Tibial nerve (tissue), 4 donors: ENCODE measurements at regions not wholly inside any gene's neighbourhood (a gene's known extent, or its start where the extent isn't known, plus 50 kb on each side); places are given as distances from the start of the nearest gene placed in this dataset.

Experiments
- DNase-seq, 2 donors: peaks; one replicate each; pipeline ENCODE4 v3.0.0-alpha.2; 2019; ENCODE audit warnings: low spot score in 2 of 2
- H3K27ac ChIP-seq, 4 donors: fragments of 200-600 bp; sonication (generic) in 3 of 4; one replicate each; pipeline ENCODE4 v1.5.1; 2017 to 2019; ENCODE audit warnings: mild to moderate bottlenecking in 1 of 4
- H3K27me3 ChIP-seq, 2 donors: fragments of 200-600 bp; sonication (generic) in 1 of 2; one replicate each; pipeline versions ENCODE4 v1.5.1 to v1.6.0; 2017 to 2019
- H3K36me3 ChIP-seq, 3 donors: fragments of 200-600 bp; sonication (generic); one replicate each; pipeline ENCODE4 v1.5.1; 2018 to 2019
- H3K4me1 ChIP-seq, 4 donors: fragments of 200-600 bp; sonication (generic) in 3 of 4; one replicate each; pipeline ENCODE4 v1.5.1; 2017 to 2019
- H3K4me3 ChIP-seq, 4 donors: fragments of 200-600 bp; sonication (generic) in 3 of 4; one replicate each; pipeline ENCODE4 v1.5.1; 2017 to 2019; ENCODE audit warnings: mild to moderate bottlenecking in 1 of 4, moderate library complexity in 1 of 4
- H3K9me3 ChIP-seq, 4 donors: fragments of 200-600 bp; sonication (generic) in 3 of 4; one replicate each; pipeline ENCODE4 v1.5.1; 2017 to 2019
- EP300 ChIP-seq, 2 donors: sonication (generic); formaldehyde crosslinking; IDR thresholded peaks; one replicate each; pipeline ENCODE4 v1.6.1; 2017; ENCODE audit warnings: antibody characterized with exemption in 2 of 2, mild to moderate bottlenecking in 1 of 2
- POLR2A ChIP-seq, 2 donors: fragments of 450-650 bp; IDR thresholded peaks; one replicate each; pipeline ENCODE4 v1.6.1; 2017; ENCODE audit warnings: antibody characterized with exemption in 2 of 2, mild to moderate bottlenecking in 2 of 2, moderate library complexity in 2 of 2
- WGBS, 2 donors: methylation state at CpG; one replicate each; pipeline ENCODE4 v1.1.5; 2018; 5-methylcytosine and 5-hydroxymethylcytosine counted together
- TF ChIP-seq, protein P1 (sequence below), 5 experiments: fragments of 200-600 bp in 3 of 5; fragments of 450-650 bp in 2 of 5; sonication (generic) in 3 of 5; IDR thresholded peaks; one replicate each; pipeline ENCODE4 v1.5.1; 2016 to 2019; ENCODE audit warnings: antibody characterized with exemption in 5 of 5, mild to moderate bottlenecking in 3 of 5, moderate library complexity in 2 of 5

DNA sequence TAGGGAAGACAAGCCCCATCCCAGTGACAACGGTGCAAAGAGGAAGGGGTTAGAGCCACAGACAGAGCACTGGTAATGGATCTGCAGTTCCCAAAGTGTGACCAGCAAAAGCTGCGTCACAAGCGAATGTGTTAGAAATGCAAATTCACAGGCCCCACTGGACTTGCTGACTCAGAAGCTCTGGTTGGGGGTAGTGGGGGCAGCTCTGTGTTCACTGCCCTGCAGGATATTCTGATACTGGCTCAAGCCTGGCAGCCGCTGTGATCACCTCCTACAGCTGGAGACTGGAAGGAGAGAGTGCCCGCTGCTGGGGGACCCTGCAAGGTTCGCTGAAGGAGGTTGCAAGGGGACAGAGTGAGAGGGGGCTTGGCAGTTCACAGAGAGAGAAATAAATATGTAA, 179.7 kb upstream of the CDH4 start:
- H3K4me3 ChIP-seq, result no peak overlapping the region
- DNase-seq, result no peak
- TF ChIP-seq POLR2A (IDR thresholded peaks at IDR 0.05), result no peak
- TF ChIP-seq, protein P1, sequence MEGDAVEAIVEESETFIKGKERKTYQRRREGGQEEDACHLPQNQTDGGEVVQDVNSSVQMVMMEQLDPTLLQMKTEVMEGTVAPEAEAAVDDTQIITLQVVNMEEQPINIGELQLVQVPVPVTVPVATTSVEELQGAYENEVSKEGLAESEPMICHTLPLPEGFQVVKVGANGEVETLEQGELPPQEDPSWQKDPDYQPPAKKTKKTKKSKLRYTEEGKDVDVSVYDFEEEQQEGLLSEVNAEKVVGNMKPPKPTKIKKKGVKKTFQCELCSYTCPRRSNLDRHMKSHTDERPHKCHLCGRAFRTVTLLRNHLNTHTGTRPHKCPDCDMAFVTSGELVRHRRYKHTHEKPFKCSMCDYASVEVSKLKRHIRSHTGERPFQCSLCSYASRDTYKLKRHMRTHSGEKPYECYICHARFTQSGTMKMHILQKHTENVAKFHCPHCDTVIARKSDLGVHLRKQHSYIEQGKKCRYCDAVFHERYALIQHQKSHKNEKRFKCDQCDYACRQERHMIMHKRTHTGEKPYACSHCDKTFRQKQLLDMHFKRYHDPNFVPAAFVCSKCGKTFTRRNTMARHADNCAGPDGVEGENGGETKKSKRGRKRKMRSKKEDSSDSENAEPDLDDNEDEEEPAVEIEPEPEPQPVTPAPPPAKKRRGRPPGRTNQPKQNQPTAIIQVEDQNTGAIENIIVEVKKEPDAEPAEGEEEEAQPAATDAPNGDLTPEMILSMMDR (IDR thresholded peaks at IDR 0.05), result no peak
- TF ChIP-seq EP300 (IDR thresholded peaks at IDR 0.05), result no peak
- WGBS, 2 donors, result 61 to 64% methylated on average over 6 of the region's 6 CpGs
- H3K36me3 ChIP-seq, result no peaks in the 10 kb centered on the region
- H3K9me3 ChIP-seq, result no peaks in the 10 kb centered on the region
- H3K27ac ChIP-seq, result no peak overlapping the region
- no peaks in the 10 kb centered on the region for H3K4me1 ChIP-seq
- H3K27me3 ChIP-seq, result no peaks in the 10 kb centered on the region

GRCh38 chr20:61073376-61073775, 178.7 kb upstream of the CDH4 start:
- Histone ChIP-seq H3K4me1 (no peaks in the 10 kb centered on the region), H3K4me3 (no peak overlapping the region), H3K9me3 (peaks cover 0 to 5% (median 0%) of the 10 kb centered on the region in 4 donors), H3K27ac (no peak overlapping the region), H3K27me3 (no peaks in the 10 kb centered on the region), H3K36me3 (no peaks in the 10 kb centered on the region)
- TF ChIP-seq, protein P1 (IDR thresholded peaks at IDR 0.05), result no peak
- TF ChIP-seq EP300 (IDR thresholded peaks at IDR 0.05) (no peak), POLR2A (IDR thresholded peaks at IDR 0.05) (no peak)
- DNase-seq, result no peak
- 89 to 92% methylated on average over 6 of the region's 6 CpGs for WGBS, 2 donors

GRCh38 chr20:61082720-61083119, 169.3 kb upstream of the CDH4 start:
- no peaks in the 10 kb centered on the region for H3K4me1 ChIP-seq
- H3K36me3 ChIP-seq, result no peaks in the 10 kb centered on the region
- H3K27me3 ChIP-seq, result no peaks in the 10 kb centered on the region
- no peak for DNase-seq
- H3K4me3 ChIP-seq, result no peak overlapping the region
- 61 to 79% methylated on average over 3 of the region's 3 CpGs for WGBS, 2 donors
- H3K27ac ChIP-seq, result no peak overlapping the region
- H3K9me3 ChIP-seq, result peaks cover 0 to 10% (median 0%) of the 10 kb centered on the region in 4 donors
- TF ChIP-seq POLR2A (IDR thresholded peaks at IDR 0.05), result no peak
- TF ChIP-seq EP300 (IDR thresholded peaks at IDR 0.05), result no peak
- TF ChIP-seq, protein P1 (IDR thresholded peaks at IDR 0.05), result no peak

GRCh38 chr20:61083431-61083830, 168.6 kb upstream of the CDH4 start:
- WGBS, 2 donors, result 67 to 89% methylated on average over 3 of the region's 3 CpGs

GRCh38 chr20:61086031-61086430, 166.0 kb upstream of the CDH4 start:
- Histone ChIP-seq H3K27me3 (no peaks in the 10 kb centered on the region), H3K9me3 (peaks cover 0 to 13% (median 0%) of the 10 kb centered on the region in 4 donors), H3K27ac (no peak overlapping the region), H3K4me3 (no peak overlapping the region), H3K4me1 (no peaks in the 10 kb centered on the region), H3K36me3 (no peaks in the 10 kb centered on the region)
- WGBS, 2 donors, result 94 to 100% methylated on average over 1 of the region's 1 CpG
- no peak for DNase-seq
- TF ChIP-seq, protein P1 (IDR thresholded peaks at IDR 0.05), result no peak
- TF ChIP-seq POLR2A (IDR thresholded peaks at IDR 0.05) (no peak), EP300 (IDR thresholded peaks at IDR 0.05) (no peak)

More at GRCh38 chr20:61083431-61083830, 168.6 kb upstream of the CDH4 start:
- H3K27ac ChIP-seq, result no peak overlapping the region
- TF ChIP-seq EP300 (IDR thresholded peaks at IDR 0.05) (no peak), POLR2A (IDR thresholded peaks at IDR 0.05) (no peak)
- H3K27me3 ChIP-seq, result no peaks in the 10 kb centered on the region
- no peak overlapping the region for H3K4me3 ChIP-seq
- DNase-seq, result no peak
- no peaks in the 10 kb centered on the region for H3K4me1 ChIP-seq
- peaks cover 0 to 8% (median 0%) of the 10 kb centered on the region in 4 donors for H3K9me3 ChIP-seq
- no peaks in the 10 kb centered on the region for H3K36me3 ChIP-seq

DNA sequence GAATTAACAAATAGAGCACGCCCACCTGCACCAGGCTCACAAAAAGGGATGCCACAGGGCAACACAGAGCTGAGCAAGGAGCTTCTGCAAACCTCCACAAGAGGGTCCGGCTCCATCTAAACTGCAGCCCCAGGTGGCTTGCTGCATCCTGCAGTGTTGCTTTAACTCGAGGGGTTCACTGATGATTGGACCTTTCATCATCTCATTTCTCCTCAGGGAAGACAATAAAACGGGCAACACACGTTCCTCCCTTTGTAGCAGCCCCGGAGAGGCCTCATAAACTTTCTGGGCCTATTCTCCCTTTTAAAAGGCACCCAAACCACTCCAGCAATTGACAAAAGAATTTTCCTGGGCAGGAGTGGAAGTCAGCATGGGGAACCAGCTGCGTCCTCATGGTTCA, 161.5 kb upstream of the CDH4 start:
- Histone ChIP-seq H3K4me3 (no peak overlapping the region), H3K27ac (no peak overlapping the region), H3K9me3 (peaks cover 0 to 25% (median 0%) of the 10 kb centered on the region in 4 donors), H3K27me3 (no peaks in the 10 kb centered on the region), H3K4me1 (no peaks in the 10 kb centered on the region), H3K36me3 (no peaks in the 10 kb centered on the region)
- TF ChIP-seq EP300 (IDR thresholded peaks at IDR 0.05) (no peak), POLR2A (IDR thresholded peaks at IDR 0.05) (no peak)
- TF ChIP-seq, protein P1 (IDR thresholded peaks at IDR 0.05), result no peak
- no peak for DNase-seq
- WGBS, 2 donors, result 39 to 40% methylated on average over 7 of the region's 7 CpGs
